ENCODE measurements at regions not wholly inside any gene's neighbourhood (a gene's known extent, or its start where the extent isn't known, plus 50 kb on each side); places are given as distances from the start of the nearest gene placed in this dataset.

DNA sequence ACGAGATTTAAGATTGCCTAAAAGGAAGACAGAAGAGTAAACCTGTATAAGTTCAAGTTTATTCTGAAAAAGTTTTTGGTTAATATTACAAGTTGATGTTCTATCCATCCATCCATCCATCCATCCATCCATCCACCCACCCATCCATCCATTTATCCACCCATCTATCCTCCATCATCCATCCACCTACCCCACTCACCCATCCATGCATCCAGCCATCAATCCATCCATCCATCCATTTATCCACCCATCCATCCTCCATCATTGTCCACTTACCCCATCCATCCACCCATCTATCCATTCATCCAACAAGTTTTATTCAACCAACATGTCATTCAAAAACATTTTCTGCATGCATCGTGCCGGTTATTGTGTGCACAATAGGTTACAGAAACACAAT, 89.3 kb downstream of the ZBTB18 start:
- no peak for ATAC-seq
- Mint-ChIP-seq H3K36me3 (no peaks in the 10 kb centered on the region), H3K27ac (no peak overlapping the region), H3K9me3 (no peaks in the 10 kb centered on the region), H3K27me3 (ENCODE audit: low read depth) (no peaks in the 10 kb centered on the region), H3K4me1 (peaks cover 6% of the 10 kb centered on the region), H3K4me3 (no peak overlapping the region)
- DNase-seq (ENCODE audit: low spot score): no peak
- ChIA-PET CTCF (no interaction called here), POLR2A (no interaction called here)
- no peak for TF ChIP-seq NR3C1 (CRISPR knock-in tag; conservative IDR thresholded peaks at IDR 0.05; ENCODE audit: low read depth)
- TF ChIP-seq USF1 (CRISPR knock-in tag; IDR thresholded peaks at IDR 0.05): no peak
- TF ChIP-seq HMGA2 (CRISPR knock-in tag; IDR thresholded peaks at IDR 0.05): no peak
- TF ChIP-seq CREB1 (CRISPR knock-in tag; IDR thresholded peaks at IDR 0.05): no peak
- no peak for TF ChIP-seq ZBTB21 (CRISPR knock-in tag; IDR thresholded peaks at IDR 0.05; ENCODE audit: borderline replicate concordance)
- TF ChIP-seq IRF1 (CRISPR knock-in tag; IDR thresholded peaks at IDR 0.05): no peak
- no peak for TF ChIP-seq NR2C2 (CRISPR knock-in tag; IDR thresholded peaks at IDR 0.05)
- TF ChIP-seq SP1 (CRISPR knock-in tag; conservative IDR thresholded peaks at IDR 0.05): no peak

DNA sequence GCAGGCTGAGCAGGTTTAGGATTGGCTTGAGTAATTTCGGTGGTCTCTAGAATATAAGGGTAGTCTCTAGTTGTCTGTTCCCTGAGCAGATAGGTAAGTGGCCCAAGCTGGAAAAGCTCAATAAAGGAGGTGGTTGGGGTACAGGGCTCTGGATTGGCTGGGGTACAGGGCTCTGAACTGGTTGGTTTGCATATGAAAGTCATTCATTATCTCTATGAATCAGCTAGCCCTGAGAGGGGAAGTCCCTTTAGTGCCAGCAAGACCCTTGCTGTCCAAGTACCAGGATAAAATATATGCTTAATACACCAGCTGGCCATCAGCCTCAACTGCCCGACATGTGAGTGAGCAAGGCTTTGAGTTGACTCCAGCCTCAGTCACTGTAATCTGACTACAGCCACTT, 93.0 kb downstream of the ZBTB18 start:
- Mint-ChIP-seq H3K27ac (no peak overlapping the region), H3K27me3 (ENCODE audit: low read depth) (no peaks in the 10 kb centered on the region), H3K4me1 (peaks cover 14% of the 10 kb centered on the region), H3K9me3 (no peaks in the 10 kb centered on the region), H3K4me3 (no peak overlapping the region), H3K36me3 (no peaks in the 10 kb centered on the region)
- DNase-seq (ENCODE audit: low spot score) (no peak), ATAC-seq (no peak)
- POLR2A ChIA-PET: no interaction called here
- CTCF ChIA-PET: no interaction called here
- no peak for TF ChIP-seq ZNF512 (CRISPR knock-in tag; IDR thresholded peaks at IDR 0.05; ENCODE audit: borderline replicate concordance)
- TF ChIP-seq MXD4 (CRISPR knock-in tag; IDR thresholded peaks at IDR 0.05; ENCODE audit: borderline replicate concordance): no peak
- TF ChIP-seq, protein P1, sequence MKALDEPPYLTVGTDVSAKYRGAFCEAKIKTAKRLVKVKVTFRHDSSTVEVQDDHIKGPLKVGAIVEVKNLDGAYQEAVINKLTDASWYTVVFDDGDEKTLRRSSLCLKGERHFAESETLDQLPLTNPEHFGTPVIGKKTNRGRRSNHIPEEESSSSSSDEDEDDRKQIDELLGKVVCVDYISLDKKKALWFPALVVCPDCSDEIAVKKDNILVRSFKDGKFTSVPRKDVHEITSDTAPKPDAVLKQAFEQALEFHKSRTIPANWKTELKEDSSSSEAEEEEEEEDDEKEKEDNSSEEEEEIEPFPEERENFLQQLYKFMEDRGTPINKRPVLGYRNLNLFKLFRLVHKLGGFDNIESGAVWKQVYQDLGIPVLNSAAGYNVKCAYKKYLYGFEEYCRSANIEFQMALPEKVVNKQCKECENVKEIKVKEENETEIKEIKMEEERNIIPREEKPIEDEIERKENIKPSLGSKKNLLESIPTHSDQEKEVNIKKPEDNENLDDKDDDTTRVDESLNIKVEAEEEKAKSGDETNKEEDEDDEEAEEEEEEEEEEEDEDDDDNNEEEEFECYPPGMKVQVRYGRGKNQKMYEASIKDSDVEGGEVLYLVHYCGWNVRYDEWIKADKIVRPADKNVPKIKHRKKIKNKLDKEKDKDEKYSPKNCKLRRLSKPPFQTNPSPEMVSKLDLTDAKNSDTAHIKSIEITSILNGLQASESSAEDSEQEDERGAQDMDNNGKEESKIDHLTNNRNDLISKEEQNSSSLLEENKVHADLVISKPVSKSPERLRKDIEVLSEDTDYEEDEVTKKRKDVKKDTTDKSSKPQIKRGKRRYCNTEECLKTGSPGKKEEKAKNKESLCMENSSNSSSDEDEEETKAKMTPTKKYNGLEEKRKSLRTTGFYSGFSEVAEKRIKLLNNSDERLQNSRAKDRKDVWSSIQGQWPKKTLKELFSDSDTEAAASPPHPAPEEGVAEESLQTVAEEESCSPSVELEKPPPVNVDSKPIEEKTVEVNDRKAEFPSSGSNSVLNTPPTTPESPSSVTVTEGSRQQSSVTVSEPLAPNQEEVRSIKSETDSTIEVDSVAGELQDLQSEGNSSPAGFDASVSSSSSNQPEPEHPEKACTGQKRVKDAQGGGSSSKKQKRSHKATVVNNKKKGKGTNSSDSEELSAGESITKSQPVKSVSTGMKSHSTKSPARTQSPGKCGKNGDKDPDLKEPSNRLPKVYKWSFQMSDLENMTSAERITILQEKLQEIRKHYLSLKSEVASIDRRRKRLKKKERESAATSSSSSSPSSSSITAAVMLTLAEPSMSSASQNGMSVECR (CRISPR knock-in tag; IDR thresholded peaks at IDR 0.05; ENCODE audit: borderline replicate concordance): no peak
- TF ChIP-seq, protein P2, sequence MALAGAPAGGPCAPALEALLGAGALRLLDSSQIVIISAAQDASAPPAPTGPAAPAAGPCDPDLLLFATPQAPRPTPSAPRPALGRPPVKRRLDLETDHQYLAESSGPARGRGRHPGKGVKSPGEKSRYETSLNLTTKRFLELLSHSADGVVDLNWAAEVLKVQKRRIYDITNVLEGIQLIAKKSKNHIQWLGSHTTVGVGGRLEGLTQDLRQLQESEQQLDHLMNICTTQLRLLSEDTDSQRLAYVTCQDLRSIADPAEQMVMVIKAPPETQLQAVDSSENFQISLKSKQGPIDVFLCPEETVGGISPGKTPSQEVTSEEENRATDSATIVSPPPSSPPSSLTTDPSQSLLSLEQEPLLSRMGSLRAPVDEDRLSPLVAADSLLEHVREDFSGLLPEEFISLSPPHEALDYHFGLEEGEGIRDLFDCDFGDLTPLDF (CRISPR knock-in tag; IDR thresholded peaks at IDR 0.05): no peak
- no peak for TF ChIP-seq E2F5 (CRISPR knock-in tag; IDR thresholded peaks at IDR 0.05)
- TF ChIP-seq USF1 (CRISPR knock-in tag; IDR thresholded peaks at IDR 0.05): no peak
- no peak for TF ChIP-seq ZNF396 (CRISPR knock-in tag; IDR thresholded peaks at IDR 0.05; ENCODE audit: borderline replicate concordance)
- no peak for TF ChIP-seq NFE2L1 (CRISPR knock-in tag; IDR thresholded peaks at IDR 0.05)
- TF ChIP-seq ETV6 (CRISPR knock-in tag; IDR thresholded peaks at IDR 0.05): no peak
- no peak for TF ChIP-seq NR1H2 (CRISPR knock-in tag; IDR thresholded peaks at IDR 0.05)
- TF ChIP-seq IRF2 (CRISPR knock-in tag; IDR thresholded peaks at IDR 0.05; ENCODE audit: borderline replicate concordance, low read depth): no peak
- no peak for TF ChIP-seq ZNF219 (CRISPR knock-in tag; IDR thresholded peaks at IDR 0.05; ENCODE audit: borderline replicate concordance)
- TF ChIP-seq NR2C2 (CRISPR knock-in tag; IDR thresholded peaks at IDR 0.05): no peak
- TF ChIP-seq, protein P3, sequence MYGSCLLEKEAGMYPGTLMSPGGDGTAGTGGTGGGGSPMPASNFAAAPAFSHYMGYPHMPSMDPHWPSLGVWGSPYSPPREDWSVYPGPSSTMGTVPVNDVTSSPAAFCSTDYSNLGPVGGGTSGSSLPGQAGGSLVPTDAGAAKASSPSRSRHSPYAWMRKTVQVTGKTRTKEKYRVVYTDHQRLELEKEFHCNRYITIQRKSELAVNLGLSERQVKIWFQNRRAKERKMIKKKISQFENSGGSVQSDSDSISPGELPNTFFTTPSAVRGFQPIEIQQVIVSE (CRISPR knock-in tag; IDR thresholded peaks at IDR 0.05; ENCODE audit: borderline replicate concordance): no peak
- TF ChIP-seq SOX15 (CRISPR knock-in tag; IDR thresholded peaks at IDR 0.05): no peak
